Right atrium auricular region (tissue), 2 donors: ENCODE measurements at regions not wholly inside any gene's neighbourhood (a gene's known extent, or its start where the extent isn't known, plus 50 kb on each side); places are given as distances from the start of the nearest gene placed in this dataset.

Experiments
- DNase-seq: peaks from one replicate; pipeline ENCODE4 v3.0.0-alpha.2; 2019; ENCODE audit warnings: low spot score
- H3K27ac ChIP-seq, 2 donors: fragments of 200-600 bp; sonication (generic); 1 replicate in 1 of 2; 2 replicates in 1 of 2; pipeline ENCODE4 v1.5.1; 2016 to 2019
- H3K27me3 ChIP-seq, 2 donors: fragments of 200-600 bp; sonication (generic); one replicate each; pipeline versions ENCODE4 v1.5.1 to v1.6.0; 2017 to 2019
- H3K36me3 ChIP-seq: fragments of 200-600 bp; sonication (generic); one replicate; pipeline ENCODE4 v1.5.1; 2016
- H3K4me1 ChIP-seq, 2 donors: fragments of 200-600 bp; sonication (generic); one replicate each; pipeline versions ENCODE4 v1.5.1 to v1.6.0; 2017 to 2019
- H3K4me3 ChIP-seq, 2 donors: fragments of 200-600 bp; sonication (generic); 1 replicate in 1 of 2; 2 replicates in 1 of 2; pipeline ENCODE4 v1.5.1; 2017 to 2019; ENCODE audit warnings: mild to moderate bottlenecking in 1 of 2, moderate library complexity in 1 of 2
- H3K9me3 ChIP-seq, 2 donors: fragments of 200-600 bp; sonication (generic); one replicate each; pipeline ENCODE4 v1.5.1; 2019
- TF ChIP-seq, protein P1 (sequence below), 2 donors: fragments of 200-600 bp; sonication (generic); IDR thresholded peaks; one replicate each; pipeline ENCODE4 v1.5.1; 2019; ENCODE audit warnings: antibody characterized with exemption in 2 of 2

DNA sequence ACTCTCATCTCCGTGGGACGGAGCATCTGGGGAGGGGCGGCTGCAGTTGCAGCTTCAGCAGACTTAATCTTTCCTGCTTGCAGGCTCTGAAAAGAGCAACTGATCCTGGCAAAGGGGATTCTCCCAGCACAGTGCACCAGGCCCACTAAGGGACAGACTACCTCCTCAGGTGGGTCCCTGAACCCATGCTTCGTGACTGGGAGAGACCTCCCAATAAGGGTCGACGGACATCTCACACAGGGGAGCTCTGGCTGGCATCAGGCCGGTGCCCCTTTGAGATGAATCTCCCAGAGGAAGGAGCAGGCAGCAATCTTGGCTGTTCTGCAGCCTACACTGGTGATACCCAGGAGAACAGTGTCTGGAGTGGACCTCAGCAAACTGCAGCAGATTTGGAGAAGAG lies 303.3 kb upstream of the FGF16 start:
- Histone ChIP-seq H3K9me3 (peaks cover 0 to 10% of the 10 kb centered on the region in 2 donors), H3K27ac (no peak overlapping the region), H3K36me3 (no peaks in the 10 kb centered on the region), H3K27me3 (no peaks in the 10 kb centered on the region), H3K4me1 (no peaks in the 10 kb centered on the region), H3K4me3 (no peak overlapping the region)
- DNase-seq: no peak
- TF ChIP-seq, protein P1, sequence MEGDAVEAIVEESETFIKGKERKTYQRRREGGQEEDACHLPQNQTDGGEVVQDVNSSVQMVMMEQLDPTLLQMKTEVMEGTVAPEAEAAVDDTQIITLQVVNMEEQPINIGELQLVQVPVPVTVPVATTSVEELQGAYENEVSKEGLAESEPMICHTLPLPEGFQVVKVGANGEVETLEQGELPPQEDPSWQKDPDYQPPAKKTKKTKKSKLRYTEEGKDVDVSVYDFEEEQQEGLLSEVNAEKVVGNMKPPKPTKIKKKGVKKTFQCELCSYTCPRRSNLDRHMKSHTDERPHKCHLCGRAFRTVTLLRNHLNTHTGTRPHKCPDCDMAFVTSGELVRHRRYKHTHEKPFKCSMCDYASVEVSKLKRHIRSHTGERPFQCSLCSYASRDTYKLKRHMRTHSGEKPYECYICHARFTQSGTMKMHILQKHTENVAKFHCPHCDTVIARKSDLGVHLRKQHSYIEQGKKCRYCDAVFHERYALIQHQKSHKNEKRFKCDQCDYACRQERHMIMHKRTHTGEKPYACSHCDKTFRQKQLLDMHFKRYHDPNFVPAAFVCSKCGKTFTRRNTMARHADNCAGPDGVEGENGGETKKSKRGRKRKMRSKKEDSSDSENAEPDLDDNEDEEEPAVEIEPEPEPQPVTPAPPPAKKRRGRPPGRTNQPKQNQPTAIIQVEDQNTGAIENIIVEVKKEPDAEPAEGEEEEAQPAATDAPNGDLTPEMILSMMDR (IDR thresholded peaks at IDR 0.05): no peak

DNA sequence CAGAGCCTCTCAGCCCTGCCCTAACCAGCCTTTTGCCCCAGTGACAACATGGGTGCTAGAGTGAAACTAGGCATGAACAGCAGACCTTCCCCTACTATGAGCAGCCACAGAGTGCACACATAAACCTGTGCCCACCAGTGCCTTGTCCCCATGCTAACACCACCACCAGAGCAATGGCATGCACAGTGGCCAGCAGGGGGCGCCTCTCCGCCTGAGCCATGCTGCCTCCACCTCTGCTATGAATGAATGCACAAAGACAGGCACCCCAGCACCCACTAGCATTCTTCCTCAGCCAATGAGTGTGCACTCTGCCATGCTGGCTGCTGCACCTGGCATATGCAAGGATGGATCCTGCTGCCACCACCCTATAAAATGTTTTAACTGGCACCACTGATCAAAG lies 286.9 kb upstream of the FGF16 start:
- peaks cover 0 to 19% of the 10 kb centered on the region in 2 donors for H3K9me3 ChIP-seq
- H3K4me3 ChIP-seq: no peak overlapping the region
- DNase-seq: no peak

DNA sequence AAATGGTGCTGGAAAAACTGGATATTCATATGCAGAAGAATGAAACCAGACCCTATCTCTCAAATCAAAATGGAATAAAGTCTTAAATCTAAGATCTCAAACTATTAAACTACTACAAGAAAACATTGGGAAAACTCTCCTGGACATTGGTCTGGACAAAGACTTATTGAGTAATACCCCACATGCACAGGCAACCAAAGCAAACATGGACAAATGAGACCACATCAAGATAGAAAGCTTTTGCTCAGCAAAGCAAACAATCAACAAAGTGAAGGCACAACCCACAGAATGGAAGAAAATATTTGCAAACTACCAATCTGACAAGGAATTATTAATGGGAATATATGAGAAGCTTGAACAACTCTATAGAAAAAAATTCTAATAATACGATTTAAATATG lies 284.4 kb upstream of the FGF16 start:
- H3K36me3 ChIP-seq: no peaks in the 10 kb centered on the region
- H3K4me1 ChIP-seq: no peaks in the 10 kb centered on the region
- no peak overlapping the region for H3K27ac ChIP-seq
- TF ChIP-seq, protein P1 (IDR thresholded peaks at IDR 0.05): no peak
- DNase-seq: no peak
- H3K27me3 ChIP-seq: no peaks in the 10 kb centered on the region
- peaks cover 0 to 23% of the 10 kb centered on the region in 2 donors for H3K9me3 ChIP-seq
- no peak overlapping the region for H3K4me3 ChIP-seq

More for the DNA sequence above, 286.9 kb upstream of the FGF16 start:
- Histone ChIP-seq H3K4me1 (no peaks in the 10 kb centered on the region), H3K36me3 (no peaks in the 10 kb centered on the region), H3K27me3 (no peaks in the 10 kb centered on the region), H3K27ac (no peak overlapping the region)
- TF ChIP-seq, protein P1 (IDR thresholded peaks at IDR 0.05): peak in 1 of 2 donors; percentile 41

DNA sequence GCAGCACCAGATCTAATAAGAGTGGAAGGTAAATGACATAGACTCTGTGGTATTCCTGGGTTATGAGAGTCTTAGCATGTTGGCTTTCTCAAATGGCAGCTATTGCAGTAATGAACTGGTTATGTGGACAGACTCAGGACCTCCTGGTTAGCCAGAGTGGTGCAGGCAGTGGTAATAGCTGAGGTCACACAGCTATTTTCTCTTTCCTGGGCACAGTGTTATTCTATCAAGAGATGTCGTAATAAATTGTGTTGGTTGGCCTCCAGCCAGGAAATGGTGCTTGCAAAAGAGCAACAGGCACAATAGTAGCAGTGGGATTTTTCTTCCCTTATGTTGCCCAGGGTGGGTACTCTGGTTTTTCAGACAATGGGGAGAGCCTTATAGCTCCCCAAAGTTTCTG lies 279.2 kb upstream of the FGF16 start:
- Histone ChIP-seq H3K27me3 (no peaks in the 10 kb centered on the region), H3K27ac (no peak overlapping the region), H3K36me3 (no peaks in the 10 kb centered on the region), H3K4me1 (no peaks in the 10 kb centered on the region), H3K9me3 (peaks cover 0 to 18% of the 10 kb centered on the region in 2 donors), H3K4me3 (no peak overlapping the region)
- no peak for DNase-seq
- TF ChIP-seq, protein P1 (IDR thresholded peaks at IDR 0.05): no peak

DNA sequence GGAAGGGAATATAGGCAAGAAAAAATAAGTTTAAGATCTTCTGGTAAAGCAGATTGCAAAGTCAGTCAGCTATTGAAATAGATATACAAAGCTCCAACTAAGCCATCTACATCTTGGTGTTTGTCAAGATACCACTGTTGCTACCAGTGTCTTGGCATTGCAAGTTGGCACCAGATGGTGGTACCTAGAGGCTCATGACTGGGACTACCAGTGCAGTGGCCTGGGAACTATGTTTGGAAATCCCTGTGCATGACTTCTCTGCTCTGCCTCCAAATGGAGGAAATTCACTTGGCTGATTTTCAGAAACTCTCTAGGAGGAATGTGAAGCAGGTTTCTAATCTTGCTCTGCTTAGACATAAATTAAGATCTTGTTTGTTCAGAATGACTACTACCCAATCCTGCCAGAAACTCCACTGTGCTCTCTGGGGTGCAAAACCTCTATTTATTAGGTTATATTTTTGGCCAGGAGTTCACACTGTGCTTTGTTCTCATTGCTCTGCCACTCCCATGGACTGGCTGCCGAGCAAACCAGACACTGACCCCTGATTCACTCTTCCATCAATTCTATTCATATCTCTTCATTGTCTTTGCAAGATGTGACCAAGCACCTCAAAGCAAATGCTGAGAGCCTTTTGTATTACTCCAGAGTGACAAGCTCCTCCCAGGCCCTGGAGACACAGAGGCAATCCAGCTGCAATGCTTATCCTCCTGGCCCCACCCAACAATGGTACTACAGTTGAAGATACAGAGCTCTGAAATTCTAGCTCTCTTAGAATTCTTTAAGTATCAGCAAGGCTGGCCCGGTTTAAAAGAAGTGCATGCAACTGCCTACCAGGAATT lies 272.3 kb upstream of the FGF16 start:
- Histone ChIP-seq H3K27me3 (no peaks in the 10 kb centered on the region), H3K9me3 (peaks cover 0 to 10% of the 10 kb centered on the region in 2 donors), H3K27ac (no peak overlapping the region), H3K4me1 (no peaks in the 10 kb centered on the region), H3K36me3 (no peaks in the 10 kb centered on the region), H3K4me3 (no peak overlapping the region)
- no peak for DNase-seq
- TF ChIP-seq, protein P1 (IDR thresholded peaks at IDR 0.05): no peak
